NB4 (cell line): ENCODE measurements at regions not wholly inside any gene's neighbourhood (a gene's known extent, or its start where the extent isn't known, plus 50 kb on each side); places are given as distances from the start of the nearest gene placed in this dataset.

ENCODE experiments used
- CTCF ChIP-seq: IDR thresholded peaks from one replicate; pipeline ENCODE4 v1.5.1; 2012; ENCODE audit warnings: low read depth, low read length
- MAX ChIP-seq: IDR thresholded peaks from 2 replicates; pipeline ENCODE4 v1.6.1; 2011; ENCODE audit warnings: low read depth, low read length
- MYC ChIP-seq: IDR thresholded peaks from 2 replicates; pipeline ENCODE4 v1.6.1; 2011; ENCODE audit warnings: low read depth, low read length
- POLR2A ChIP-seq: IDR thresholded peaks from 2 replicates; pipeline ENCODE4 v1.6.1; 2011; ENCODE audit warnings: mild to moderate bottlenecking; ENCODE audit not compliant: insufficient read length; ENCODE audit errors: extremely low read depth

- TF ChIP-seq CTCF (no peak), MYC (no peak), MAX (no peak), POLR2A (no peak)
Measured at GRCh38 chr9:109601181-109601580, 103.1 kb upstream of the PTPN3 start.
